NB4 (cell line): ENCODE measurements at regions not wholly inside any gene's neighbourhood (a gene's known extent, or its start where the extent isn't known, plus 50 kb on each side); places are given as distances from the start of the nearest gene placed in this dataset.

Experiments
- POLR2A ChIP-seq: IDR thresholded peaks from 2 replicates; pipeline ENCODE4 v1.6.1; 2011; ENCODE audit warnings: mild to moderate bottlenecking; ENCODE audit not compliant: insufficient read length; ENCODE audit errors: extremely low read depth
- TF ChIP-seq, protein P1 (sequence below): IDR thresholded peaks from one replicate; pipeline ENCODE4 v1.5.1; 2012; ENCODE audit warnings: low read depth, low read length
- TF ChIP-seq, protein P2 (sequence below): IDR thresholded peaks from 2 replicates; pipeline ENCODE4 v1.6.1; 2011; ENCODE audit warnings: low read depth, low read length

DNA sequence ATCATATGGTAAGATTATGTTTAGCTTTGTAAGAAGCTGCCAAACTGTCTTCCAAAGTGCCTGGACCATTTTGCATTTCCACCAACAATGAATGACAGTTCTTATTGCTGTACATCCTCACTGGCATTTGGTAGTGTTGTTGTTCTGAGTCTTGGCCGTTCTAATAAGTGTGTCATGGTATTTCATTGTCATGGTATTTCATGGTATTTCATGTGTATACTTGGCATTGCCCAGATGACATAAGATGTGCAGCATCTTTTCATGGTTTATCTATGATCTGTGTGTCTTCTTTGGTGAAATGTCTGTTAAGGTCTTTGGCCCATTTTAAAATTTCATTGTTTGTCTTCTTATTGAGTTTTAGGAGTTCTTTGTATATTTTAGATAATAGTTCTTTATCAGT is 224.4 kb downstream of the BCAS1 start:
- TF ChIP-seq POLR2A: no peak
- TF ChIP-seq, protein P1, sequence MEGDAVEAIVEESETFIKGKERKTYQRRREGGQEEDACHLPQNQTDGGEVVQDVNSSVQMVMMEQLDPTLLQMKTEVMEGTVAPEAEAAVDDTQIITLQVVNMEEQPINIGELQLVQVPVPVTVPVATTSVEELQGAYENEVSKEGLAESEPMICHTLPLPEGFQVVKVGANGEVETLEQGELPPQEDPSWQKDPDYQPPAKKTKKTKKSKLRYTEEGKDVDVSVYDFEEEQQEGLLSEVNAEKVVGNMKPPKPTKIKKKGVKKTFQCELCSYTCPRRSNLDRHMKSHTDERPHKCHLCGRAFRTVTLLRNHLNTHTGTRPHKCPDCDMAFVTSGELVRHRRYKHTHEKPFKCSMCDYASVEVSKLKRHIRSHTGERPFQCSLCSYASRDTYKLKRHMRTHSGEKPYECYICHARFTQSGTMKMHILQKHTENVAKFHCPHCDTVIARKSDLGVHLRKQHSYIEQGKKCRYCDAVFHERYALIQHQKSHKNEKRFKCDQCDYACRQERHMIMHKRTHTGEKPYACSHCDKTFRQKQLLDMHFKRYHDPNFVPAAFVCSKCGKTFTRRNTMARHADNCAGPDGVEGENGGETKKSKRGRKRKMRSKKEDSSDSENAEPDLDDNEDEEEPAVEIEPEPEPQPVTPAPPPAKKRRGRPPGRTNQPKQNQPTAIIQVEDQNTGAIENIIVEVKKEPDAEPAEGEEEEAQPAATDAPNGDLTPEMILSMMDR: no peak
- TF ChIP-seq, protein P2, sequence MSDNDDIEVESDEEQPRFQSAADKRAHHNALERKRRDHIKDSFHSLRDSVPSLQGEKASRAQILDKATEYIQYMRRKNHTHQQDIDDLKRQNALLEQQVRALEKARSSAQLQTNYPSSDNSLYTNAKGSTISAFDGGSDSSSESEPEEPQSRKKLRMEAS: no peak
